Left renal pelvis (tissue), 4 donors: ENCODE measurements at regions not wholly inside any gene's neighbourhood (a gene's known extent, or its start where the extent isn't known, plus 50 kb on each side); places are given as distances from the start of the nearest gene placed in this dataset.
"Not testable (repeated sequence)": the region's sequence is repeated elsewhere in the genome, so short reads cannot be mapped to it uniquely, and the experiment has no call there.

Experiments used
- DNase-seq, 4 donors: peaks; one replicate each; pipeline ENCODE4 v3.0.0-alpha.2; 2013; ENCODE audit warnings: low read depth in 4 of 4, low spot score in 3 of 4

- DNase-seq = no peak
Observed at GRCh38 chr4:20196476-20196875, 55.2 kb upstream of the SLIT2 start.

DNA sequence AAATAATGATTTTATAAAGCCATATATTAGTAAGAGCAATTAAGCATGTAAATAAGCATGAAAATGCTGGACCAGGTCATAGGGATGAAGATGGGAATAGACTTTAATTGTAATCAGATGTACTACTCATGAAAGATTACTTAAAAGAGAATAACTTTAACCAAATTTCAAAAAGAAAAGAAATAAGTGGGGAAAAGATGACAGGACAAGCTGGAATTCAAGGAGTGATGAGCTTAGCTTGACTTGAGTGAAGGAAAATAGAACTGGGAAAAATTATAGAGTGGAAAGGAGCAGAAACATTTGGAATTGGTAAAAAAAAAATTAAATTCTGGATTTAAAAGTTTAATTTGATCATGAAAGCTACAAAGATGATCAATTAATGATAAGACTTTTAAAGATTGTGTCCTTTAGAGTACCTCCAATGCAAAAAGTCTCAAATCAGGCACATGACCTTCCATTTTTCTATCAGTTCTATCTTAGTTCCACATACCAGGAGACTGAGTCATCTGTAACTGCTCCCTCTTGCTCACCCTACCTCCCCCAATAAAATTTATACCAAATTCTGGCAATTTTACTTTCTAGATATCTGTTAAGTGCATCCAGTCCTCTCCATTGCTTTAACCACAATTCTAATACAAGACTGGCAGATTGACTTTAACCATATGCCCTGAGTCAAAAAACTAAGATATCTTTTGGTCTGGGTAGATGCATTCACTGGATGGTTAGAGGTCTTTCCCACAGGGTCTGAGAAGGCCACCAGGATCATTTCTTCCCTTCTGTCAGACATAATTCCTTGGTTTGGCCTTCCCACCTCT, 56.4 kb upstream of the SLIT2 start:
- no peak for DNase-seq

DNA sequence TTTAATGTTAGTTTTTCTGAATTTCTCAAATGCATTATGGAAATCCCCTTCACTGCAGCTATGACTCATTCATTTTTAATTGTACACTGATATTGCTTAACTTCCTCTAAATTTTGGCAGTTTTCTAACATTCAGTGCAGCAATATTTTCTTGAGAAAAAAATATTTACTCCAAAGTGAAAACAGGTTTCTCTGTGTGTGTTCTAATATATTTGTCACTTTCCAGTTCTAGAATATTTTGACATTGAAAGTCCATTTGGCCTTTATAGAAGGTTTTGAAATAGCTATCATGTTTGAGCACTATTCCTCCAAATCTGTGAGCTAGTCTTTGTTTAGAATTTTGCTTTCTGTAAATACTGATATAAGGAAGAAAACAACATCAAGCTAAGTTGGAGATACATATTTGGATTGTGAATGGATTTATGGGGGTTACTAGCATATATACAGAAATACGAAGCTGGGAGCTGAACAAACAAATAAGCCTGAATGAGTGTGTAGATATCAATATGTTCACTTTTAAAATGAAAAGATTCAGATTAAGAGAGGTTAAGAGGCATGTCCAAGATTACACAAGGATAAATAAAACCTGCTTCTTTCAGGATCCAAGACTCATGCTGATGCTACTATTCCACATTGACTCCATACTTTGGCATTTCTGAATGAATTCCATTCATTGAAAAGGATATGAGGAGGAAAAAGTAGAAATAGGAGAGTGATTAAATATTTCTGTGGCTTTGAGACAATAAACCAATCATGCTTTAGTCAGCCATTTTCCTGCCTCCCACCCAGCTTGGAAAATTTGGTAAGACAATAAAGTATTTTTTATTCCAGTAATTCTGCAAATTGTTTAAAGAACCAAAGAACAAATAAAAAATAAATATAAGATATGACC, 57.3 kb upstream of the SLIT2 start:
- DNase-seq = no peak

GRCh38 chr4:20193141-20193936, 58.4 kb upstream of the SLIT2 start:
- DNase-seq = peak in 1 of 4 donors; percentile 14

DNA sequence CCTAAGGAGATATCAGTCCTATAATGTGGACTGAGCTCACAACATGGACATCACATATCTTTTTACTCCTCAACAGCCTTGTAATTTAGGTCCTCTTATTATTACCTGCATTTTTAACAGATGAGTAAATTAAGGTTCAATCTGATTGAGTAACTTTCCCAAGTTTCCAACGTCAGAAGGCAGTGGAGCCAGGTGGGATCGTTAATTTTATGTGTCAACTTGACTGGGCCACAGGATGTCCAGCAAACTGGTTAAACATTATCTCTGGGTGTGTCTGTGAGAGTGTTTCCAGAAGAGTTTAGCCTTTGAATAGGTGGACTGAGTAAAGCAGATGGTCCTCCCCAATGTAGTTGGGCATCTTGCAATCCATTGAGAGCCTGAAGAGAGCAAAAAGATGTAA, 59.0 kb upstream of the SLIT2 start:
- no peak for DNase-seq

DNA sequence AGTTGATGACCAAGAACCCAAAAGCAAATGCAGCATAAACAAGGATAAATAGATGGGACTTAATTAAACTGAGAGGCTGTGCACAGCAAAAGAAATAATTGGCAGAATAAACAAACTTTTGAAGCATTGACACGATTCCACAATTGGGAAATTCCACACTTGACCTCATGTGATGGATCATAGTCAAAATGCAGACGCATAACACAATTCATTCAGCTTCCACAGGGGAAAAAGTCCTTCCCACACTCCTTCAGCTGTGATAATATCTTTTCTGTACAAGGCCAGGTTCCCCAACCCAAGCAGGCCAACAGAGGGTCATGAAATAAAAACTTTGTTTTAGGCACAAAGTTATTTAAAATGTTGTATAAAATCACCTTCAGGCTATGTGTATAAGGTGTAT, 66.6 kb upstream of the SLIT2 start:
- DNase-seq = no peak

GRCh38 chr4:20183131-20183530, 68.6 kb upstream of the SLIT2 start:
- not testable (repeated sequence) for DNase-seq

DNA sequence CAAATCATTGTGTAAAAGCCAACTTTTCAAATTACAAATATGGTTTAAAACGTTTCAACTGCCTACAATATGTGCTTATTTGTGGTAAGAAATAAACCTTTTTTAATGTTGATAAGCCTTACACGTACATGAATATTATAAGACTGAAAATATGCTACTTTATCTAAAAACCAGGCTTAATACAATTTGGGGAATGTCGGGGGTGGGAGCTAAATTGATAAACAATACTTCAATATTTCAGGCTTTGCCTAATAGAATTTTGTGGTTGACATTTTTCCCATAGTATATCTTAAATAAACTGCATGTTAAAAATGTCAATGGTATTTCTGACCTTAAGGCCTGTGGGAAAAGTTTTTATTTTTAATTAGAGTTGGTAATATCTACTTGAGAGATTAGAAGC, 69.8 kb upstream of the SLIT2 start:
- no peak for DNase-seq

- no peak for DNase-seq
Observed at GRCh38 chr4:20180509-20180908, 71.2 kb upstream of the SLIT2 start.

- no peak for DNase-seq
Observed at GRCh38 chr4:20178902-20179576, 72.7 kb upstream of the SLIT2 start.

DNA sequence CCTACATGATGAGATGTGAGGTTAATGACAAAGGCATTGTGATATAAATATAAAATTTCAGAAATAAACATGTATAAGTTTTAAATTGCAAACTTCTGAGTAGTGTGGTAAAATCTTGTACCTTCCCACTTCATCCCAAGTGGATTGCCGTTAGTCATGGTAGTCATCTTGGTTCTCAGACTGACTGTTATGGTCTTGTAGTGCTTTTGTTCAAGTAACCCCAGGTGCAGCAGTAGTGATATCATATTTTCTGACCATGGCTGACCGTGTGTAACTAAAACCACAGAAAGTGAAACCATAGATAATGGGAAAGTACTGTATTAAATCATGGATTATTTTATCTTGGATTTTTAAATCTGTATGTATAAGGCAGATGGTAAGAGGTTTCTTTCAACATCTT, 74.8 kb upstream of the SLIT2 start:
- DNase-seq = no peak

DNA sequence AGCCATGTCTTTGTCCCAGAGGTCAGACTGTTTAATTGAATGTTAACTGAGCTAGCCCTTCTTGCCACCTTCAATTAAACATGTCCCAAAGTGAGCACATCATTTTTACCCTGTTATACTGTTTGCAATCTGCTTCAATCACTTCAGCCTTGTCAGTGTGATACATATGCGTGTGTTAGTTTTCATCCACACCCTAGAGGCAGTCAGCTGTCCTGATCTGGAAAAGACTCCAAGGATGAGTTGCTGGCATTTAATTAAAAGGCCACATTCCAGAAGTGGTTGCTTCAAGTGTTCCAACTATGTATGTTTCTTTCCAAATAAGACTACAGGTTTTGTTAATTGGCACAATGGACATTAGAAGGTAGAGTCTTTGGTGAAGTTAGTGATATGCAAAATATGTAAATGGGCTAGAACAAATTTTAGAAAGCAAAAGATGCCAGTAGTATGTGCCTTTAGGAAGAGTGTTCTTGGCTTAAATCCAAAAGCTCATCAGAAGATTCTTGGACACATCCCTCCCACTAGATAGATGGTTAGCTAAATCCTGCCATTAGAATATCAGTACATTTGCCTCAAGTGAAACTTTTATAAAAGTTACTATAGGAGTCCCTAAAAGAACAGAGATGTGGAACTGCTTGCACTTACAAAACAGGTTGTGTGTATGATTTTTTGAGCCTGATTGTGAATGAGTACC, 79.5 kb upstream of the SLIT2 start:
- no peak for DNase-seq

- DNase-seq = no peak
Observed at GRCh38 chr4:20166544-20166943, 85.2 kb upstream of the SLIT2 start.

- no peak for DNase-seq
Observed at GRCh38 chr4:20159516-20159915, 92.2 kb upstream of the SLIT2 start.

GRCh38 chr4:20158195-20158594, 93.5 kb upstream of the SLIT2 start:
- DNase-seq = no peak

GRCh38 chr4:20151436-20151835, 100.3 kb upstream of the SLIT2 start:
- DNase-seq = no peak

DNA sequence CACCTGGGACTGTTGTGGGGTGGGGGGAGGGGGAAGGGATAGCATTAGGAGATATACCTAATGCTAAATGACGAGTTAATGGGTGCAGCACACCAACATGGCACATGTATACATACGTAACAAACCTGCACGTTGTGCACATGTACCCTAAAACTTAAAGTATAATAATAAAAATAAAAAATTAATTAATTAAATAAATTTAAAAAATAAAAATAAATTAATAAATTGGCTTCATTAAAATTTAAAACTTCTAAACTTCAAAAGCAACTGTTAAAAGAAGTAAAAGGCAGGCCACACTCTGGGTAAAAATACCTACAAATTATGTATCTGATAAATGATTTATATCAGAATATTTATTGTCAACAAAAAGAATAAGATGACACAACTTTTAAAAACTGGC, 102.6 kb upstream of the SLIT2 start:
- not testable (repeated sequence) for DNase-seq

DNA sequence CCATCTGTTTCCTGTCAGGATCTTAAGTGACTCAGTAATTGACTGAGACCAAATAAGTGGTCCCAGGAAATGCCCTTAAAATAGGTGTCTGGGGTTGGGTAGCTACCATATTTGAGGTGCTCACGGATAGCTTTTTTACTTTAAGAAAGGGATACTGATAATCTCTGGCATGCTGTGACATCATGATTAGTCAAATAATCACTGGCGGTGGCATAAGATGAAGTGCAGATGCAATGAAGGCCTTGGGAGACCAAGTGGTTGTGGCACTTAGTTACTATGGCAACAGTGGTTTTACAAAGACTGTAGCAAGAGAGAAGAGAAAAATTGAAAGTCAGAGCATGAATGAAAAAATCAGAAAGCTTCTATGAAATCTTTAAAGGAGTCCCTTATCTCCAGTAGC, 114.5 kb upstream of the SLIT2 start:
- DNase-seq = no peak

DNA sequence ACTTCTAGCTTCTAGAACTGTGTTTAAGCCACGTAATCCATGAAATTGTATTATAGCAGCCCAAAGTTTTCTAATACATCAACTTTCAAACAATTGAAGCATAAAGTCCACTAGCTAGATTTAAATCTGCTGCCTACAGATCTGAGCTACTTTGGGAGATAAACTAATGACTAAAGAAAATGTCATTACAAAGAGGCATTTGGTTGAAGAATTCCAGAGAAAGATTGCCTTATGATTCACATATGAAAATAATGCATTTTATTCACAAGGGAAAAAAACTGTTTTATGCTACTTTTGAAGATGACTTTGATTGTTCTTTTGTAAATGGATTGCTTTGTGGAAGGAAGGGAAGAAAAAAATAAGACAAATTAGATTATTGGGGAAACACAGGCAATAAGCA, 124.1 kb upstream of the SLIT2 start:
- no peak for DNase-seq

GRCh38 chr4:20126906-20127305, 124.8 kb upstream of the SLIT2 start:
- no peak for DNase-seq
